HG02870 (cell line): ENCODE measurements at regions not wholly inside any gene's neighbourhood (a gene's known extent, or its start where the extent isn't known, plus 50 kb on each side); places are given as distances from the start of the nearest gene placed in this dataset.
"Not testable (repeated sequence)": the region's sequence is repeated elsewhere in the genome, so short reads cannot be mapped to it uniquely, and the experiment has no call there.

Experiments
- ATAC-seq: cut with Tn5 transposase; IDR thresholded peaks from one replicate; pipeline ENCODE4 v1.9.1; 2021; ENCODE audit warnings: mild to moderate bottlenecking, moderate library complexity; ENCODE audit not compliant: unreplicated experiment

DNA sequence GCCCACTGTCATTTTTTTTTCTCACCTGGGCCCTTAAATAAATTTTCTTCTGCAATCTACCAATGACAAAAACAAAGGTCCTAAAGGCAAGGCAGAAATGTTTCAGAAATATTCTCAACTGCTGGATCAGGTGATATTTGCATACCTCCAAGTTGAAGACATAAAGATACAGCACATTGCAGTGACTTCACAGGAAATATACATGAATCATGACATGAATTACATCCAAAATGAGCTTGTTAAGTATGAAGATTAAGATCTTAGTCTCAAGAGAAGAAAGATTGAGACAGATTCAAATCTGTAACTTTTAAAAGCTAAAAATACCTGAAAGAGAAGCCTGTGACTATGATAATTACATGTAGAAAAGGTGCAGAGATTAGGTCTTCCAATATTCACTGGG, 207.8 kb downstream of the SIPA1L2 start:
- ATAC-seq, result no peak

DNA sequence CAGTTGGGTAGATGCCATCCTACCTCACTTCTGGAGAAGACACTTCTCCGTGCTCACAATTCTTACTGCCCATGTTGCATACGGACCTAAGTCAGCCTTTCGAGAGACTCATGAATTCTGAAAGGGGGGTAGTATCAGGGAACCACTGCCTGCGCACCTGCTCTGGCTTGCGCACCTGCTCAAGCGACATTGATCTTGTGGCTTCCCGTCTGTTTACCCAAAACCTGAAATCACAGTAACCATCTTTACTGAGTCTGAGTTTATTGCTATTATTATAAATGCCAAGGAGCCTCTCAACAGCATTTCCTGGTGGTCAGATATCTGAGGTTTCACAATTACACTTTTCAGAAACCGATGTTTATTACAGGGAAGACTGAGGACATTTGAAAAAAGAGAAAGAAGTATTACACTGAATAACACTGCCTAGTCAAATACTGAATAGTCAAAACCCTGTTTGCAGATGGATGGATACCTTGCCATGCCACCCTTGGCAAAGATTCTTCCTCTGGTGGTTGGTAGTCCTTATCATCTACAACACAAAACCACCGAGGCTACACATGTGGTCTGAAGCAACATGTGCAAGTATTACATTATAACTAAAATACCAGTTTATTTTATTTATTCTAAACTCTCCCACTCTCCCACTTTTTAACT, 208.7 kb downstream of the SIPA1L2 start:
- no peak for ATAC-seq

GRCh38 chr1:232417636-232418248, 212.2 kb downstream of the SIPA1L2 start:
- ATAC-seq, result no peak

GRCh38 chr1:232416026-232416568, 213.8 kb downstream of the SIPA1L2 start:
- no peak for ATAC-seq

DNA sequence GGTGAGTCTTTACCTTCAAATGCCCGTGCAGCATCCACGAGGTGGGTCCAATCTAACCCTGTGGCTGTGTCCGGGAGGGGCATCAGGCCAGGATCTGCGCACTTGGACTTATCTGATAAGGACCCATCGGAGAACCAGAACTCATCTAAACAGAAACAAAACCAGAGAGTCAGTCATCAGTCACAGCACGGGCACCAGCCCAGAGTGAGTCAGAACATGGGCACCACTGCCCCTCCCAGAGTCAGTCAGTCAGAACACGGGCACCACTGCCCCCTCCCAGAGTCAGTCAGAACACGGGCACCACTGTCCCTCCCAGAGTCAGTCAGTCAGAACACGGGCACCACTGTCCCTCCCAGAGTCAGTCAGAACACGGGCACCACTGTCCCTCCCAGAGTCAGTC, 214.5 kb downstream of the SIPA1L2 start:
- ATAC-seq, result not testable (repeated sequence)

DNA sequence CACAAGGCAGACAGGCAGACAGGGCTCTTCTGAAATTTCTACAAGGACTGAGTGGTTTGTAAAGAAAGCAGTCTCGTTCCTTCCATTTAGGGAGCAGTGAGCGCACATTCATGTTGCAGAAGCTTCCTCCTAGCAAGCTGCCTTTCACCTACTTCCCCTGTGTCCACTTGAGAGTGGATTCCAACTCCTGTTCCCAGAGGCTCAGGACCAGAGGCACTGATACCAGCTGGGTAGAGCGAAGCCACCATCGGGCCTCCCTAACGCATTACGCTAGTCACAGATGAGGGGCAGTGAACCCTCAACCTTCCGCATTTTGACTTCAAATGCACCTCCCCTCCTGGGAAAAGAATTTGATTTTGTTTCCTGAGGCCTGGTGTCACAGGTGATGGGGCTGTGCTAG, 215.8 kb downstream of the SIPA1L2 start:
- ATAC-seq, result no peak

DNA sequence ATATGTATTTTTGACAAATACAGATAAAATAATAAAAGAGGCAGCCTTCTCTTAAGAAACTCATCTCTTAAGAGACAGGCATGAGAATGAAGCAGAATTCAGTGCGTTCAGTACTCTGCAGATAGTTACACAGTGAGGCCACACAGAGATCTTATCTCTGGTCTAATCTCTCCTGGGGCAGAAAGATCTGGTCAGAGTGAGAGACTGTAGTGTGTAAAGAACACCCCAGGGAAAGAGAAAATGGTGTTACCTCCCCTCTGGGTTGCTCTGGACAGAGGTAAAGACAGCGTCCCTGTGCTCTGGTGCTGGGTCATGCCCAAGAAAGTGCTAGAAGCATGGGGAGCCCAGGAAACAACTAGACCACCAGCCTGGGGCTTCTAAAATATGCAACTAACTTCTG, 216.3 kb downstream of the SIPA1L2 start:
- no peak for ATAC-seq

DNA sequence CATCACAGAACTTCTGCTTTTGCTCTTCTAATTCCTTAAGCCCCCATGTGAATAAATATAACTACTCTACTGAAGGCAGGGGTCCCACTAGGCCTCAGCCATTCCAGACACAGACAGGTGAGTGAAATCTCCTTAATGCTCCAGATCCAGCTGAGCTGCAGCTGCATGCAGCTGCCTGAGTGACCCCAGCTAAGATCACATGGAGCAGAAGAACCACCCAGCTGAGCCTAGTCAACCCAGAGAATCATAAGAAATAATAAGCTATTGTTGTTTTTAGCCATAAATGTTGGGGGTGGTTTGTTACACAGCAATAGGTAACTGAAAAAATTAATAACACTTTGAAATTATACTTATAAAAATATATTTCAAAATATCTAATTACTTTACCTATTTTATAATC, 220.3 kb downstream of the SIPA1L2 start:
- ATAC-seq, result no peak

DNA sequence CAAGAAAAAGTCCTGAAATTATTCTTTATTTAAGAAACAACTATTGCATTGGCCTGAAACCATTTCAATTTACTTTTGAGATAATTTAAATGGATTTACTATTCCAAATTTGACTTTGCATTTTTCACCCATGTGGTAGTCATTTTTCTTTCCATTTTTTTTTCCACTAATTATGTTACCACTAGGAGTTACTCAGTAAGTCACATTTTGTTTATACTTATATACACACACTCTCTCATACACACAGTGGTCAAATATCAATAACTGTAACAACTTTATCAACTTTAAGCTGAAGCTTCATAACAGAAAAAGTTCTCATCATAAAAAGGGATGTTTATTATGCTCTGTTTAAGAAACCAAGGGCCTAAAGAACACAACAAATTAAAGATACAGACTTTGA, 222.8 kb downstream of the SIPA1L2 start:
- no peak for ATAC-seq

DNA sequence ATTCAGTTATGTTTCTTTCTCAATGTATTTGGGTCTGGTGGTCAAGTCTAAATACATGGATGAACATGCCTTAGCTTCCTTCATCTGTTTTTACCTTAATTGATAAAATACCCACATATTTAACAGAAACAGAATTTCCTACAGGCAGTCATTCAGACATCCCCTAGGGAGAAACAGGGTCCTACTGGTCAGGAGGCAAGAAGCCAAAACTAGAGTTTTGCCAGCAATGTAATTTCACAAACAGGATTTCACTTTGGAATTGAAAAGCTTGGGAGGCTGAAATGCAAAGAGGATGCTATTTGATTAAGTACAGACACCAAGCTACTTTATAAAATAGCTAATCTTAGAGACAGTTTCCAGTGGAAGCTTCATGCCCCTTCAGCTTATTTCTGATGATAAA, 224.2 kb downstream of the SIPA1L2 start:
- no peak for ATAC-seq

- no peak for ATAC-seq
Observed at GRCh38 chr1:232404981-232405731, 224.8 kb downstream of the SIPA1L2 start.

- no peak for ATAC-seq
Observed at GRCh38 chr1:232404227-232404626, 225.7 kb downstream of the SIPA1L2 start.

DNA sequence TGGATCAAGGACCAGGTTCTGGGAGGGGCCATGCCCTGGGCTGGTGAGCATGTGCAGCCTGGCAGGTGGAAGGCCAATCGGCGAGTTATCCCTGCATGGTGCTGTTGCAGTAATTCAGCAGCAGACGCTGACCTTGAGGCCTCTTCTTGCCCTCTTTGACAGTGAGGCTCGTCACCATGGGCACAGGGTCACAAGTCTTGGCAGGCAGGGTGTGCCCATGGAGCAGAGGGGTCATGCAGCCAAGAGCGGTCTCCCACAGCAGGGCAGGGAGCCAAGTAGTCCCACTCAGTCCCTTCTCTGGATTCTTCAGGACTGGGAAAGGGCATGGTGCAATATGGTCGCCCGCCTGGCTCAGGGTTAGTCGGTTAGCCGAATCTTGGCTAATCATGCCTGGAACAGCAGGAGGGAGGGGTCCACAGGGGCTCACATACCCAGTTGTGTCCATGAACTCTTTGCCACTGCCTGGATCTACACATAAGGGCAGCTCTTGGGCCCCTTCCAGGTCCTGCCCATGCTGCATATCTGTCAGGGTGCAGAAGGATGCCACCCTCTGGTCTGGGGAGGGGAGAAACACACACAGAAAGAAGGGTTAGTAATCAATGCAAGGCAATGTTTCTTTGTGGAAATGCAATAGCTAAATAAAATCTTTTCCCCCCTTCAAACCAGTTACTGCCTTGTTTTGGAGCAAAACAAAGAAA, 226.8 kb downstream of the SIPA1L2 start:
- ATAC-seq, result no peak

GRCh38 chr1:232398823-232399222, 231.1 kb downstream of the SIPA1L2 start:
- no peak for ATAC-seq

DNA sequence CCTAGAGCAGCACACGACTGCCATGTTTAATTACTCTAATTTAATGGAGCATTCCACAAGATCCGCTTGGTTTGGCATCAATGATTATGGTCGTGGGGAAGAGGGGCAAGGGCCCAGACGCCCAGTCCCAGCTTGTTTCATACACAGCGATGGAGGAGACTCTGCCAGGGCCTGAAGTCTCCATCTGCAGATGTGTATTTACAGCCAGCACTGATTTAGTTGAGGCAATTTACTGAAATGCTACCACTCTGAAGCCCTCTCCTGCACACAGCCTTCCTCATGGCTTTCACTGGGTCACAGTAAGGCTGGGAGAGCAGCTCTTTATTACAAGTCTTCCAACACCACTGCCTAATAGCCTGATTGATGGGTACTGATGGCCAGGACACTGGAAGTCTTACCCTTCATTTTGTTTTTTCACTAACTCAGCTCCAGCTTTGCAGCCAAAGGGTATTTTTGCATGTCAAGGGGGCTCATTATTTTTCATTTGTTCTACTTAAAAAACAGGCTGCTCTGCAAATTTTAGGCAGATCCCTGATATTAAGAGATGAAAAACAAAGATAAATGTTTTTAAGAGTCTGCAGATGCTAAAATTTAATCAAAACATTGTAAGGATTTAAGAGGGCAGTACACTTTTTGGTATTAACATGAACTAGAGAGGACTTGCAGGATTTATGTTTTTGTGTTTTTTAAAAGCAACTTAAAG, 236.3 kb downstream of the SIPA1L2 start:
- no peak for ATAC-seq

DNA sequence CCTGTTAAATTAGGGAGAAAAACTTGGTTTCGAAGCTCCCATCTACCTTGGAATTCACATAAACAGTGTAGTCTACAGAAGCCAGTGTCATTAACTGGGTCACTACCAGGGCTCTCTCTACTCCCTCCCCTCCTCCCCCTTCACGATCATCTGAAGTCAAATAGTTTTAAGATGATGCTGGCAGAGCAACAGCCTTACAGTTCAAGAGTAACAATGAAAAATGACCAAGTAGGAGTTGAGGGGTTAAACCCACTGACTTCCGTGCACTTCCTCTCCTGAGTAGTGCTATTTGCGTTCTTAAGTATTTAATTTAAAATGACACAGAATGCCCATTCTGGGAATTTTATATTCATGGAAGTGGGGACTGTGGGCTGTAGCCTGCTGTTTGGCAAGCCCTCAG, 236.9 kb downstream of the SIPA1L2 start:
- ATAC-seq, result no peak

DNA sequence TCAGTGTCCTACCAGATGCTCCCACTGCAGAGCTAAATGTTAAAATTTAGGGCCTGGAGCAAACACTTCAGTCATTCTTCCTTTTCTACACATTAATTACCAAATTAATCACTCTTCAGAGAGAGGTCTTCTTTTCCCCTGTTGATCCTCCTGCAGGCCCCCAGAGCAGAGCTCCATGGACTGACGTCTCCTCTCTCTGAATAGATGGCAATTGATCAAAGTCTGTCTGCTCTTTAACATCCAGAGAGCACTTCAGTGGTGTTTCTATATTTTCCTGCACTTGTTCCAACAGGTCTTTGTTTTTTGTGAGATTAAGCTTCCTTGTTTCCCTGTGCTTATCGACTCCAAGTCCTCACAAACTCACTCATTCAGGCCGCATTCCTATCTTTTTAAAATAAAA, 239.3 kb downstream of the SIPA1L2 start:
- no peak for ATAC-seq

GRCh38 chr1:232389744-232390143, 240.2 kb downstream of the SIPA1L2 start:
- no peak for ATAC-seq

GRCh38 chr1:232388363-232388762, 241.6 kb downstream of the SIPA1L2 start:
- ATAC-seq, result no peak

DNA sequence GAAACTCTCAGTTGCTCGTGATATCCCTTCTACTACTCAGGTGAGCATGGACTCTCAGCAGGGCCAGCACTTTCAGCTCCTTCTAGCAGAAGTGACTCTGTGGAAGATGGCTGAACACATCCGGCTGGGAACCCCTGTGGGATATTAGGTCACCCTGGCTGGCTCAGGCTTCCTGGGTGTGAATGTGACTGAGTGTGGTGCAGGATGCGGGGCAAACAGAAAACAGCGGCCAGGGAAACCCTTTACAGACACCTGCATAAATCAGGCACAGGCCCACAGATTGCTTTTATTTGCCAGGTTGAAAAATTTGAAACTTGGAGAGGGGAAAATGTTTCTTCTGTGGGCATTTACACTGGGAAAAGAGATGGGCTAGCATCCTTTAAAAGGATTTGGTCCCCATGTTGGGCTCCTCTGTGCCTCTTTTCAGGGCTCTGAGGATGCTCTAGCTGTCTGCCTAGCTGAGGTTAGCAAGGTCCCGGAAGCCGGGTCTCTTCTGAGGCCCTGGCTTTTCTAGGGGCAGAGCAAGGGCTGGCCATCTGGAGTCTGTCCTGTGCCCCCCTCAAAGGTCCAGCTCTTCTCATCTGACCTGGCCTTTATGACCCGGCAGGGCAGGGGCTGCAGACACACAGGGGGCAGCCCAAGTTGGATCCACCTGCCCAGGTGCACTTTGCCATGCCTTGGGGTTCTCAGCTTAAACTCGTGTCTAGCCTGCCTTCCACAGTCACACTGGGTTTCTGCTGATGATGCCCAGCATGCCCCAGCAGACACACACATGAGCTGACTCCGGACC, 243.0 kb downstream of the SIPA1L2 start:
- no peak for ATAC-seq
